GM12878 (cell line): ENCODE measurements at regions not wholly inside any gene's neighbourhood (a gene's known extent, or its start where the extent isn't known, plus 50 kb on each side); places are given as distances from the start of the nearest gene placed in this dataset.

Source experiments
- ATAC-seq: fragments of 200-7000 bp; cut with Tn5 transposase; 3 replicates; pipeline ENCODE4 v1.9.1; 2020; ENCODE audit warnings: mild to moderate bottlenecking, moderate library complexity
- BruUV-seq: library from RNA; stranded (reverse); fragments of 400-500 nt; replicated peaks from 2 replicates; lab custom pipeline; 2021; lab: Mats Ljungman, UMichigan
- CTCF ChIA-PET: fragments of 300-600 bp; sonication (Branson Sonifier 250); formaldehyde crosslinking; extraction: SDS; loops from one replicate; lab custom pipeline; 2021; ENCODE audit warnings: inconsistent platforms; lab: Yijun Ruan, JAX
- POLR2A ChIA-PET: fragments of 350-600 bp; formaldehyde crosslinking; extraction: SDS; loops from one replicate; lab custom pipeline; 2021; ENCODE audit warnings: inconsistent platforms; lab: Charles Lee
- RAD21 ChIA-PET: fragments of 300-600 bp; sonication (Branson Sonifier 250); formaldehyde crosslinking; loops from one replicate; lab custom pipeline; 2023; ENCODE audit warnings: antibody characterized with exemption; ENCODE audit not compliant: unreplicated experiment; lab: Charles Lee
- SMC1A ChIA-PET: fragments of 300-600 bp; sonication (Branson Sonifier 250); formaldehyde crosslinking; loops from one replicate; lab custom pipeline; 2023; ENCODE audit not compliant: unreplicated experiment, uncharacterized antibody; lab: Charles Lee
- DNase-seq: peaks from one replicate; pipeline ENCODE4 v3.0.0-alpha.2; 2011; ENCODE audit warnings: low read depth, low spot score
- FAIRE-seq: peaks from 3 replicates; lab custom pipeline; 2011; peaks lifted over from hg19 to GRCh38; lab: Jason Lieb, UNC
- H2AFZ ChIP-seq: 2 replicates; pipeline ENCODE4 v1.6.0; 2011; ENCODE audit warnings: low read depth, low read length, control low read depth; ENCODE audit not compliant: control insufficient read depth
- H3K27ac ChIP-seq: 2 replicates; pipeline ENCODE4 v1.5.1; 2011; ENCODE audit warnings: control low read depth; ENCODE audit not compliant: control insufficient read depth, insufficient read depth
- H3K27me3 ChIP-seq, 2 experiments: replicated peaks in 1 of 2; 2 replicates each; pipeline versions ENCODE4 v1.6.0 to v1.6.1; 2011; ENCODE audit warnings: low read length in 1 of 2; ENCODE audit not compliant: control insufficient read depth in 2 of 2, insufficient read depth in 2 of 2
- H3K36me3 ChIP-seq, 2 experiments: 2 replicates each; pipeline ENCODE4 v1.5.1; 2011; ENCODE audit warnings: low read length in 1 of 2; ENCODE audit not compliant: control insufficient read depth in 2 of 2, insufficient read depth in 2 of 2
- H3K4me1 ChIP-seq: 2 replicates; pipeline ENCODE4 v1.6.1; 2011; ENCODE audit warnings: mild to moderate bottlenecking, low read length, moderate library complexity, mixed read lengths; ENCODE audit not compliant: control insufficient read depth, insufficient read depth
- H3K4me2 ChIP-seq: 2 replicates; pipeline ENCODE4 v1.6.0; 2011; ENCODE audit warnings: control low read depth; ENCODE audit not compliant: control insufficient read depth, insufficient read depth
- H3K4me3 ChIP-seq: fragments of 200-600 bp; sonication (generic); 2 replicates; pipeline ENCODE4 v1.5.1; 2016
- H3K79me2 ChIP-seq: 2 replicates; pipeline ENCODE4 v1.6.0; 2011; ENCODE audit warnings: low read length; ENCODE audit not compliant: control insufficient read depth, insufficient read depth
- H3K9ac ChIP-seq: 2 replicates; pipeline ENCODE4 v1.8.0; 2011; ENCODE audit warnings: low read length, control low read depth, mixed read lengths; ENCODE audit not compliant: control insufficient read depth, insufficient read depth
- H3K9me3 ChIP-seq: replicated peaks from 3 replicates; pipeline ENCODE4 v1.5.1; 2011; ENCODE audit warnings: mild to moderate bottlenecking, low read length; ENCODE audit not compliant: control insufficient read depth, insufficient read depth
- H4K20me1 ChIP-seq: 2 replicates; pipeline ENCODE4 v1.6.0; 2011; ENCODE audit not compliant: control insufficient read depth, insufficient read depth
- MYC ChIP-seq: IDR thresholded peaks from 2 replicates; pipeline ENCODE4 v1.6.1; 2011; ENCODE audit warnings: mild to moderate bottlenecking, low read length, moderate library complexity, inconsistent platforms; ENCODE audit not compliant: insufficient read depth, insufficient replicate concordance, insufficient read length, severe bottlenecking
- NR2F1 ChIP-seq: fragments of 450-650 bp; conservative IDR thresholded peaks from 2 replicates; pipeline ENCODE4 v1.6.1; 2017; ENCODE audit warnings: mild to moderate bottlenecking
- RAD51 ChIP-seq: fragments of 450-650 bp; IDR thresholded peaks from 2 replicates; pipeline ENCODE4 v1.6.1; 2016; ENCODE audit warnings: moderate library complexity, mild to moderate bottlenecking, inconsistent platforms
- SIX5 ChIP-seq: IDR thresholded peaks from 2 replicates; pipeline ENCODE4 v1.6.1; 2011; ENCODE audit warnings: mild to moderate bottlenecking, low read depth, low read length, moderate library complexity; ENCODE audit not compliant: severe bottlenecking
- SUZ12 ChIP-seq: fragments of 200-600 bp; sonication (generic); IDR thresholded peaks from one replicate; pipeline ENCODE4 v1.6.1; 2018; ENCODE audit warnings: antibody characterized with exemption, mild to moderate bottlenecking; ENCODE audit not compliant: unreplicated experiment
- ZBED1 ChIP-seq: IDR thresholded peaks from 2 replicates; pipeline ENCODE4 v1.6.1; 2016; ENCODE audit warnings: borderline replicate concordance
- ZNF622 ChIP-seq: fragments of 450-650 bp; IDR thresholded peaks from 2 replicates; pipeline ENCODE4 v1.6.1; 2017; ENCODE audit warnings: mild to moderate bottlenecking, inconsistent platforms
- WGBS: methylation state at CpG from one replicate; pipeline ENCODE4 v1.1.6; 2016; ENCODE audit warnings: low lambda C conversion rate; ENCODE audit not compliant: insufficient replicate concordance, insufficient coverage; ENCODE audit errors: missing lambda C conversion rate; 5-methylcytosine and 5-hydroxymethylcytosine counted together
- in situ Hi-C: fragments of 300-500 bp; cut with MboI; formaldehyde crosslinking; loops from 9 replicates; pipeline ENCODE4 v1.14.3; 2018; ENCODE audit warnings: mixed read lengths
- intact Hi-C: fragments of 100-400 bp; cut with micrococcal nuclease; formaldehyde crosslinking; loops from one replicate; pipeline ENCODE4 v1.14.2; 2022; ENCODE audit not compliant: unreplicated experiment
- TF ChIP-seq, protein P1 (sequence below): IDR thresholded peaks from 2 replicates; pipeline ENCODE4 v1.6.1; 2012; ENCODE audit warnings: mild to moderate bottlenecking, low read depth, low read length
- TF ChIP-seq, protein P2 (sequence below): IDR thresholded peaks from 2 replicates; pipeline ENCODE4 v1.6.1; 2012; ENCODE audit warnings: improper control_type of control experiment, low read depth, low read length; ENCODE audit not compliant: insufficient replicate concordance
- TF ChIP-seq, protein P3 (sequence below): fragments of 450-650 bp; conservative IDR thresholded peaks from 2 replicates; pipeline ENCODE4 v1.6.1; 2017; ENCODE audit warnings: mild to moderate bottlenecking, moderate library complexity

DNA sequence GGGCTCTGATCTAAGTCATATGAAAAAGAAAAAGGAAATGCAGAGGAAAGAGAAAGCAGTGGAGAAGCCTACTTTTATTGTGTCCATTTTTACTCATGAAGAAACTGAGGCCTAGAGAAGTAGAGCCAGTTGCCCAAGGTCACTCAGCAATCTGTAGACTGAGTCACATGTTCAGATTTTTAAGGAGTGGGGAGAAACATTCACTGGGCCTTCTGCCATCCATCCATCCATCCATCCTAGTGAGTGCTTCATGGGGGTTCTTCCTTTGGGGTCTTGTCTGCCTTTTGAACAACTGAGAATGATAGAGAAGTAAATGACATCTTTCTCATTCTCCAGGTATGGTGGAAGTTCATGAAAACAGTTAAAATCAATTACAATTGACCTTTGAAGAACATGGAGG, 233.6 kb upstream of the SRRM4 start (continued):
- TF ChIP-seq, protein P1, sequence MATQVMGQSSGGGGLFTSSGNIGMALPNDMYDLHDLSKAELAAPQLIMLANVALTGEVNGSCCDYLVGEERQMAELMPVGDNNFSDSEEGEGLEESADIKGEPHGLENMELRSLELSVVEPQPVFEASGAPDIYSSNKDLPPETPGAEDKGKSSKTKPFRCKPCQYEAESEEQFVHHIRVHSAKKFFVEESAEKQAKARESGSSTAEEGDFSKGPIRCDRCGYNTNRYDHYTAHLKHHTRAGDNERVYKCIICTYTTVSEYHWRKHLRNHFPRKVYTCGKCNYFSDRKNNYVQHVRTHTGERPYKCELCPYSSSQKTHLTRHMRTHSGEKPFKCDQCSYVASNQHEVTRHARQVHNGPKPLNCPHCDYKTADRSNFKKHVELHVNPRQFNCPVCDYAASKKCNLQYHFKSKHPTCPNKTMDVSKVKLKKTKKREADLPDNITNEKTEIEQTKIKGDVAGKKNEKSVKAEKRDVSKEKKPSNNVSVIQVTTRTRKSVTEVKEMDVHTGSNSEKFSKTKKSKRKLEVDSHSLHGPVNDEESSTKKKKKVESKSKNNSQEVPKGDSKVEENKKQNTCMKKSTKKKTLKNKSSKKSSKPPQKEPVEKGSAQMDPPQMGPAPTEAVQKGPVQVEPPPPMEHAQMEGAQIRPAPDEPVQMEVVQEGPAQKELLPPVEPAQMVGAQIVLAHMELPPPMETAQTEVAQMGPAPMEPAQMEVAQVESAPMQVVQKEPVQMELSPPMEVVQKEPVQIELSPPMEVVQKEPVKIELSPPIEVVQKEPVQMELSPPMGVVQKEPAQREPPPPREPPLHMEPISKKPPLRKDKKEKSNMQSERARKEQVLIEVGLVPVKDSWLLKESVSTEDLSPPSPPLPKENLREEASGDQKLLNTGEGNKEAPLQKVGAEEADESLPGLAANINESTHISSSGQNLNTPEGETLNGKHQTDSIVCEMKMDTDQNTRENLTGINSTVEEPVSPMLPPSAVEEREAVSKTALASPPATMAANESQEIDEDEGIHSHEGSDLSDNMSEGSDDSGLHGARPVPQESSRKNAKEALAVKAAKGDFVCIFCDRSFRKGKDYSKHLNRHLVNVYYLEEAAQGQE, result no peak
- TF ChIP-seq SIX5, result no peak
- no peak for TF ChIP-seq SUZ12
- no peak for TF ChIP-seq ZBED1
- no peak for TF ChIP-seq ZNF622
- TF ChIP-seq NR2F1, result no peak

DNA sequence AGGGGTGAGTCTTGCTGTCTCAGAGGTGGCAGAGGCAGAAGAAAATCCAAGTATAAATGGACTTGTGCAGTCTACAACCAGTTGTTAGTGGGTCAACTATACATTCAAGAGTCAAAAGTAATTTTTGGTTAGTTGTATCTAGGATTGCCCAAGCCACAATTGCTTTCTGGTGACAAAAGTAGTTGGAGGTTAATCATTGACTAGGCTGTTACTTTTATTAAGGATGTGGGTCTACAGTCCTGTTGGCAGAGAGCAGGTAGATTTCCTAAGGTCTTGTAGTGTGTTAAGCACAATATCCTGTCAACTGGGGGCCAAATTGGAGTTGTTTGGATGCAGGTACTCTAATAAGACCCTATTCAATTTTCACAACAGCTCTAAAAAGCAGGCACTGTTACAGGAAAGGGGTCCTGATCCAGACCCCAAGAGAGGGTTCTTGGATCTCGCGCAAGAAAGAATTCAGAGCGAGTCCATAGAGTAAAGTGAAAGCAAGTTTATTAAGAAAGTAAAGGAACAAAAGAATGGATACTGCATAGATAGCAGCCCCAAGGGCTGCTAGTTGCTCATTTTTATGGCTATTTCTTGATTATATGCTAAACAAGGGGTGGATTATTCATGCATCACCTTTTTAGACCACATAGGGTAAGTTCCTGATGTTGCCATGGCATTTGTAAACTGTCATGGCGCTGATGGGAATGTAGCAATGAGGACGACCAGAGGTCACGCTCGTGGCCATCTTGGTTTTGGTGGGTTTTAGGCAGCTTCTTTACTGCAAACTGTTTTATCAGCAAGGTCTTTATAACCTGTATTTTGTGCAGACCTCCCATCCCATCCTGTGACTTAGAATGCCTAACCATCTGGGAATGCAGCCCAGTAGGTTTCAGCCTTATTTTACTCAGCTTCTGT, 232.6 kb upstream of the SRRM4 start:
- H3K9ac ChIP-seq, result no peak overlapping the region
- WGBS, result 43% methylated on average over 7 of the region's 7 CpGs
- no peaks in the 10 kb centered on the region for H4K20me1 ChIP-seq
- no peaks in the 10 kb centered on the region for H3K4me1 ChIP-seq
- H3K4me2 ChIP-seq, result no peak overlapping the region
- no peak for ATAC-seq
- H2AFZ ChIP-seq, result no peak overlapping the region
- CTCF ChIA-PET, result no interaction called here
- intact Hi-C loops, result no loop called here
- H3K27me3 ChIP-seq, result no peaks in the 10 kb centered on the region
- RAD21 ChIA-PET, result no interaction called here
- H3K36me3 ChIP-seq, result no peaks in the 10 kb centered on the region
- BruUV-seq, result no TSS peak
- in situ Hi-C loops, result no loop called here
- no peaks in the 10 kb centered on the region for H3K79me2 ChIP-seq
- DNase-seq, result no peak
- no peaks in the 10 kb centered on the region for H3K9me3 ChIP-seq
- H3K4me3 ChIP-seq, result no peak overlapping the region
- POLR2A ChIA-PET, result no interaction called here
- SMC1A ChIA-PET, result no interaction called here
- H3K27ac ChIP-seq, result no peak overlapping the region
- FAIRE-seq, result no peak
- no peak for TF ChIP-seq MYC
- TF ChIP-seq, protein P2, sequence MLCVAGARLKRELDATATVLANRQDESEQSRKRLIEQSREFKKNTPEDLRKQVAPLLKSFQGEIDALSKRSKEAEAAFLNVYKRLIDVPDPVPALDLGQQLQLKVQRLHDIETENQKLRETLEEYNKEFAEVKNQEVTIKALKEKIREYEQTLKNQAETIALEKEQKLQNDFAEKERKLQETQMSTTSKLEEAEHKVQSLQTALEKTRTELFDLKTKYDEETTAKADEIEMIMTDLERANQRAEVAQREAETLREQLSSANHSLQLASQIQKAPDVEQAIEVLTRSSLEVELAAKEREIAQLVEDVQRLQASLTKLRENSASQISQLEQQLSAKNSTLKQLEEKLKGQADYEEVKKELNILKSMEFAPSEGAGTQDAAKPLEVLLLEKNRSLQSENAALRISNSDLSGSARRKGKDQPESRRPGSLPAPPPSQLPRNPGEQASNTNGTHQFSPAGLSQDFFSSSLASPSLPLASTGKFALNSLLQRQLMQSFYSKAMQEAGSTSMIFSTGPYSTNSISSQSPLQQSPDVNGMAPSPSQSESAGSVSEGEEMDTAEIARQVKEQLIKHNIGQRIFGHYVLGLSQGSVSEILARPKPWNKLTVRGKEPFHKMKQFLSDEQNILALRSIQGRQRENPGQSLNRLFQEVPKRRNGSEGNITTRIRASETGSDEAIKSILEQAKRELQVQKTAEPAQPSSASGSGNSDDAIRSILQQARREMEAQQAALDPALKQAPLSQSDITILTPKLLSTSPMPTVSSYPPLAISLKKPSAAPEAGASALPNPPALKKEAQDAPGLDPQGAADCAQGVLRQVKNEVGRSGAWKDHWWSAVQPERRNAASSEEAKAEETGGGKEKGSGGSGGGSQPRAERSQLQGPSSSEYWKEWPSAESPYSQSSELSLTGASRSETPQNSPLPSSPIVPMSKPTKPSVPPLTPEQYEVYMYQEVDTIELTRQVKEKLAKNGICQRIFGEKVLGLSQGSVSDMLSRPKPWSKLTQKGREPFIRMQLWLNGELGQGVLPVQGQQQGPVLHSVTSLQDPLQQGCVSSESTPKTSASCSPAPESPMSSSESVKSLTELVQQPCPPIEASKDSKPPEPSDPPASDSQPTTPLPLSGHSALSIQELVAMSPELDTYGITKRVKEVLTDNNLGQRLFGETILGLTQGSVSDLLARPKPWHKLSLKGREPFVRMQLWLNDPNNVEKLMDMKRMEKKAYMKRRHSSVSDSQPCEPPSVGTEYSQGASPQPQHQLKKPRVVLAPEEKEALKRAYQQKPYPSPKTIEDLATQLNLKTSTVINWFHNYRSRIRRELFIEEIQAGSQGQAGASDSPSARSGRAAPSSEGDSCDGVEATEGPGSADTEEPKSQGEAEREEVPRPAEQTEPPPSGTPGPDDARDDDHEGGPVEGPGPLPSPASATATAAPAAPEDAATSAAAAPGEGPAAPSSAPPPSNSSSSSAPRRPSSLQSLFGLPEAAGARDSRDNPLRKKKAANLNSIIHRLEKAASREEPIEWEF, result no peak
- TF ChIP-seq RAD51, result no peak
- TF ChIP-seq, protein P3, sequence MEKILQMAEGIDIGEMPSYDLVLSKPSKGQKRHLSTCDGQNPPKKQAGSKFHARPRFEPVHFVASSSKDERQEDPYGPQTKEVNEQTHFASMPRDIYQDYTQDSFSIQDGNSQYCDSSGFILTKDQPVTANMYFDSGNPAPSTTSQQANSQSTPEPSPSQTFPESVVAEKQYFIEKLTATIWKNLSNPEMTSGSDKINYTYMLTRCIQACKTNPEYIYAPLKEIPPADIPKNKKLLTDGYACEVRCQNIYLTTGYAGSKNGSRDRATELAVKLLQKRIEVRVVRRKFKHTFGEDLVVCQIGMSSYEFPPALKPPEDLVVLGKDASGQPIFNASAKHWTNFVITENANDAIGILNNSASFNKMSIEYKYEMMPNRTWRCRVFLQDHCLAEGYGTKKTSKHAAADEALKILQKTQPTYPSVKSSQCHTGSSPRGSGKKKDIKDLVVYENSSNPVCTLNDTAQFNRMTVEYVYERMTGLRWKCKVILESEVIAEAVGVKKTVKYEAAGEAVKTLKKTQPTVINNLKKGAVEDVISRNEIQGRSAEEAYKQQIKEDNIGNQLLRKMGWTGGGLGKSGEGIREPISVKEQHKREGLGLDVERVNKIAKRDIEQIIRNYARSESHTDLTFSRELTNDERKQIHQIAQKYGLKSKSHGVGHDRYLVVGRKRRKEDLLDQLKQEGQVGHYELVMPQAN, result no peak
